Muscle of arm (tissue), 1 donor: ENCODE measurements at regions not wholly inside any gene's neighbourhood (a gene's known extent, or its start where the extent isn't known, plus 50 kb on each side); places are given as distances from the start of the nearest gene placed in this dataset.

Source experiments
- DNase-seq: peaks from one replicate; pipeline ENCODE4 v3.0.0-alpha.2; 2013

- DNase-seq, result no peak
Measured at GRCh38 chr2:192286093-192286701, 91.5 kb upstream of the TMEFF2 start.

GRCh38 chr2:192283450-192283849 is 88.7 kb upstream of the TMEFF2 start:
- no peak for DNase-seq

- no peak for DNase-seq
Measured at GRCh38 chr2:192278701-192279100, 84.0 kb upstream of the TMEFF2 start.

GRCh38 chr2:192277494-192278109 is 82.9 kb upstream of the TMEFF2 start:
- no peak for DNase-seq

GRCh38 chr2:192275632-192276031 is 80.9 kb upstream of the TMEFF2 start:
- no peak for DNase-seq

GRCh38 chr2:192267484-192267883 is 72.8 kb upstream of the TMEFF2 start:
- DNase-seq, result peak; percentile 18

GRCh38 chr2:192265751-192266150 is 71.0 kb upstream of the TMEFF2 start:
- no peak for DNase-seq

- no peak for DNase-seq
Measured at GRCh38 chr2:192254444-192254843, 59.7 kb upstream of the TMEFF2 start.

DNA sequence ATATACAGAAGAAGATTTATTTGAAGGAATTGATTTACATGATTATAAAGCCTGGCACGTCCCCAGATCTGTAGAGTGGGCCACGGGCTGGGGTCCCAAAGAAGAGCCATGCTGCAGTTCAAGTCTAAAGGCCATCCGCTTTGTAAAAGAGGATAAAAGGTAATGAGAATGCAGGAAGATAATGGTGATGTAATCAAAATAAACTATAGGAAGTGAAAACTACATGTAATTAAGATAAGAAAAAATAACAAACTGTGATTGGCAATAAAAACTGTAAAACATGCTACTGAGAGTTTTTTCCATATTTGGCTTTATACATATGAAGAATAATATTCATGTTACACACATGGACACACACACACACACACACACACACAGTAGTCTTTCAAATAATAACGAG is 59.0 kb upstream of the TMEFF2 start:
- DNase-seq, result no peak

- no peak for DNase-seq
Measured at GRCh38 chr2:192250961-192251360, 56.2 kb upstream of the TMEFF2 start.

DNA sequence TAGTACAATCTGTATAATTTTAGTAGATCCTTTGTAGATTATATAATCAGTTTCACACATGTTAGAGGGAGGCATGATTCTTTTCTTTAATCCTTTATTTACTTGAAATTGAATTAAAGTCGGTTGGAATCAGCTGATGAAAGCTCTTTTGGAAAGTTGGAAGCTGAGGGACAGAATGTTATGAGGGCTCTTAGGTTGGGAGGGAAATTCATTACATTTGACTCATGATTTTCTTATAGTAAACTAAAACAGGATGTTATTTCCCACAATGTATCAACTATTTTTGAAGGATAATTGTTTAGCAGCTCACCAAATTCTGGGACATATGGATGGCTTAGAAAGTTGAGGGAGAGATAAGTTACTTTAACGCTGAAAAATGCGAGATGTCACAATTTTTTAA is 52.7 kb upstream of the TMEFF2 start:
- no peak for DNase-seq

GRCh38 chr2:192246297-192246696 is 51.6 kb upstream of the TMEFF2 start:
- no peak for DNase-seq

GRCh38 chr2:192245329-192245728 is 50.6 kb upstream of the TMEFF2 start:
- no peak for DNase-seq
